ENCODE measurements at regions not wholly inside any gene's neighbourhood (a gene's known extent, or its start where the extent isn't known, plus 50 kb on each side); places are given as distances from the start of the nearest gene placed in this dataset.

DNA sequence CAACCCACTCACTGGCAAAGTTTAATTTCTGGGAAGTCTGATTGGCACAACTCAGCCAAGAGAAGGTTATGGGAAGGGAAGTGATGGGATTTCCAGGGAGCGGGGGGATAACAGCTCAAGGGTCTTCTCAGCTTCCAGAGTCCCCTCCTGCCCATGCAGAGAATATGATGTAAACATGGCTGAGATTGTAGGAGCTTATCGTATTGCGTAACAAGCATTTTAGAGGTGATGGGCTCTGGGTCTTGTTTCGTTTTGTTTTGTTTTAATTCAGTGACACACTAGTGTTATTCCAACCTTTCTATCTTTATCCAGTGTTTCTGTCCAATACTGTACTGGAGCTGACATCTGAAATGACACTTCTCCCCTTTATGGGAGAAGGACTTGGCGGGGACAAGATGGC lies 762.1 kb upstream of the TMEM132C start:
- TF ChIP-seq, protein P1, sequence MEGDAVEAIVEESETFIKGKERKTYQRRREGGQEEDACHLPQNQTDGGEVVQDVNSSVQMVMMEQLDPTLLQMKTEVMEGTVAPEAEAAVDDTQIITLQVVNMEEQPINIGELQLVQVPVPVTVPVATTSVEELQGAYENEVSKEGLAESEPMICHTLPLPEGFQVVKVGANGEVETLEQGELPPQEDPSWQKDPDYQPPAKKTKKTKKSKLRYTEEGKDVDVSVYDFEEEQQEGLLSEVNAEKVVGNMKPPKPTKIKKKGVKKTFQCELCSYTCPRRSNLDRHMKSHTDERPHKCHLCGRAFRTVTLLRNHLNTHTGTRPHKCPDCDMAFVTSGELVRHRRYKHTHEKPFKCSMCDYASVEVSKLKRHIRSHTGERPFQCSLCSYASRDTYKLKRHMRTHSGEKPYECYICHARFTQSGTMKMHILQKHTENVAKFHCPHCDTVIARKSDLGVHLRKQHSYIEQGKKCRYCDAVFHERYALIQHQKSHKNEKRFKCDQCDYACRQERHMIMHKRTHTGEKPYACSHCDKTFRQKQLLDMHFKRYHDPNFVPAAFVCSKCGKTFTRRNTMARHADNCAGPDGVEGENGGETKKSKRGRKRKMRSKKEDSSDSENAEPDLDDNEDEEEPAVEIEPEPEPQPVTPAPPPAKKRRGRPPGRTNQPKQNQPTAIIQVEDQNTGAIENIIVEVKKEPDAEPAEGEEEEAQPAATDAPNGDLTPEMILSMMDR (IDR thresholded peaks at IDR 0.05), result no peak
- TF ChIP-seq EZH2 (IDR thresholded peaks at IDR 0.05), result no peak
- no peak for TF ChIP-seq EZH2phosphoT487 (IDR thresholded peaks at IDR 0.05)
